ENCODE measurements at regions not wholly inside any gene's neighbourhood (a gene's known extent, or its start where the extent isn't known, plus 50 kb on each side); places are given as distances from the start of the nearest gene placed in this dataset.

- no peaks in the 10 kb centered on the region for H3K4me1 ChIP-seq (ENCODE audit: low read length)
- H4K20me1 ChIP-seq (ENCODE audit: insufficient read depth, low read length) = no peaks in the 10 kb centered on the region
- H3K9ac ChIP-seq (ENCODE audit: low read length) = no peak overlapping the region
- DNase-seq = no peak
- H3K4me3 ChIP-seq (ENCODE audit: low read length) = no peak overlapping the region
- no peaks in the 10 kb centered on the region for H3K36me3 ChIP-seq (replicated peaks; ENCODE audit: insufficient read depth, low read length)
- no peak overlapping the region for H3K4me2 ChIP-seq (ENCODE audit: low read depth, low read length)
- TF ChIP-seq EZH2phosphoT487 (IDR thresholded peaks at IDR 0.05; ENCODE audit: low read length) (no peak), CTCF (IDR thresholded peaks at IDR 0.05; ENCODE audit: low read length) (no peak)
- H3K27ac ChIP-seq (ENCODE audit: low read length) = no peak overlapping the region
- no peak overlapping the region for H2AFZ ChIP-seq (ENCODE audit: low read length)
- no peaks in the 10 kb centered on the region for H3K9me2 ChIP-seq (replicated peaks; ENCODE audit: insufficient read depth, low read length)
- no peaks in the 10 kb centered on the region for H3K27me3 ChIP-seq (replicated peaks; ENCODE audit: insufficient read depth, low read length)
- no peaks in the 10 kb centered on the region for H3K79me2 ChIP-seq (ENCODE audit: low read length)
- no peaks in the 10 kb centered on the region for H3K9me3 ChIP-seq (replicated peaks; ENCODE audit: insufficient read depth, low read length)
- H3F3A ChIP-seq (ENCODE audit: insufficient read depth, low read length) = no peaks in the 10 kb centered on the region
These were observed 142.8 kb upstream of the TSC22D2 start for GRCh38 chr3:150265305-150265704.

DNA sequence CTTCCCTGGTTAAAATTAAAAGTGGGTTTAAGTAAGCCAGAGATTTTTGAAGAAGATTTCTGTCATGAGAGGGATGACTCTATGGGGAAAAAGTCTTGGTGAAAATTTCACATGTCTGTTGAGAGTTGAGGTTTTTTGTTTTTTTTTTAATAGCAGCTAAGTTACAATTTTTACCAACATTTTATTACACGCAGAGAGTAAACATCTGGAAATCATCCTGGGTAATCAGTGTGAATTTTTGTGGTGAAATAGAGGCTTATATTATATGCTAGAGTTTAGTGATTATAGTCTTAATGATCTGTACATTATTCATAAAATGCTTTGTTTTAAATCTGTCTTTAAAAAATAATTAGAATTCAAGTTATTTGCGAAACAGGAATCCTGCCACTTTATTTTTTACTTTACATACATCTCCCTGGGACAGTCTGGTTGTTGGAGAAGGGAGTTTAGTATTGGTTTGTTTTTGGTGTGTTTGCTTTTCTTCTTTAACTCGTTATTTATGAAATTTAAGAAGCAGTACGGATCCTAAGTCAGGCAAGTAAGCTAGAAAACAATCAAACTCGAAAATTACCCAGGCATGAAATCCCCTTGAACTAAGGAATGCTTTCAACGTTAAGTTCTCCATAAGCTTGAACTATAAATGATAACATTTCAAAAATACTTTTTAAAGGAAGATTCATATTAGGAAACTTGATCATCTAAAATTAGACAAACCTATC, 143.4 kb upstream of the TSC22D2 start:
- H2AFZ ChIP-seq (ENCODE audit: low read length) = no peak overlapping the region
- H3K9ac ChIP-seq (ENCODE audit: low read length) = no peak overlapping the region
- no peak overlapping the region for H3K4me2 ChIP-seq (ENCODE audit: low read depth, low read length)
- H3K4me3 ChIP-seq (ENCODE audit: low read length) = no peak overlapping the region
- no peaks in the 10 kb centered on the region for H4K20me1 ChIP-seq (ENCODE audit: insufficient read depth, low read length)
- no peaks in the 10 kb centered on the region for H3K27me3 ChIP-seq (replicated peaks; ENCODE audit: insufficient read depth, low read length)
- H3K36me3 ChIP-seq (replicated peaks; ENCODE audit: insufficient read depth, low read length) = no peaks in the 10 kb centered on the region
- DNase-seq = no peak
- H3F3A ChIP-seq (ENCODE audit: insufficient read depth, low read length) = no peaks in the 10 kb centered on the region
- no peaks in the 10 kb centered on the region for H3K4me1 ChIP-seq (ENCODE audit: low read length)
- H3K9me3 ChIP-seq (replicated peaks; ENCODE audit: insufficient read depth, low read length) = no peaks in the 10 kb centered on the region
- no peak for TF ChIP-seq CTCF (IDR thresholded peaks at IDR 0.05; ENCODE audit: low read length)
- no peak for TF ChIP-seq EZH2phosphoT487 (IDR thresholded peaks at IDR 0.05; ENCODE audit: low read length)
- TF ChIP-seq EZH2 (optimal IDR thresholded peaks at IDR 0.05; ENCODE audit: low read depth, low read length) = no peak
- no peaks in the 10 kb centered on the region for H3K79me2 ChIP-seq (ENCODE audit: low read length)
- H3K9me2 ChIP-seq (replicated peaks; ENCODE audit: insufficient read depth, low read length) = no peaks in the 10 kb centered on the region
- no peak overlapping the region for H3K27ac ChIP-seq (ENCODE audit: low read length)

GRCh38 chr3:150261958-150262357, 146.1 kb upstream of the TSC22D2 start:
- no peak overlapping the region for H3K9ac ChIP-seq (ENCODE audit: low read length)
- no peak overlapping the region for H3K4me3 ChIP-seq (ENCODE audit: low read length)
- H4K20me1 ChIP-seq (ENCODE audit: insufficient read depth, low read length) = no peaks in the 10 kb centered on the region
- no peak overlapping the region for H2AFZ ChIP-seq (ENCODE audit: low read length)
- H3K79me2 ChIP-seq (ENCODE audit: low read length) = no peaks in the 10 kb centered on the region
- H3K27ac ChIP-seq (ENCODE audit: low read length) = no peak overlapping the region
- H3K4me2 ChIP-seq (ENCODE audit: low read depth, low read length) = no peak overlapping the region
- H3K9me2 ChIP-seq (replicated peaks; ENCODE audit: insufficient read depth, low read length) = no peaks in the 10 kb centered on the region
- no peak for DNase-seq
- no peaks in the 10 kb centered on the region for H3K36me3 ChIP-seq (replicated peaks; ENCODE audit: insufficient read depth, low read length)
- H3K4me1 ChIP-seq (ENCODE audit: low read length) = no peaks in the 10 kb centered on the region
- no peaks in the 10 kb centered on the region for H3F3A ChIP-seq (ENCODE audit: insufficient read depth, low read length)
- H3K9me3 ChIP-seq (replicated peaks; ENCODE audit: insufficient read depth, low read length) = no peaks in the 10 kb centered on the region
- H3K27me3 ChIP-seq (replicated peaks; ENCODE audit: insufficient read depth, low read length) = no peaks in the 10 kb centered on the region
- no peak for TF ChIP-seq EZH2phosphoT487 (IDR thresholded peaks at IDR 0.05; ENCODE audit: low read length)
- TF ChIP-seq EZH2 (optimal IDR thresholded peaks at IDR 0.05; ENCODE audit: low read depth, low read length) = no peak
- TF ChIP-seq CTCF (IDR thresholded peaks at IDR 0.05; ENCODE audit: low read length) = no peak
